ENCODE measurements at regions not wholly inside any gene's neighbourhood (a gene's known extent, or its start where the extent isn't known, plus 50 kb on each side); places are given as distances from the start of the nearest gene placed in this dataset.

DNA sequence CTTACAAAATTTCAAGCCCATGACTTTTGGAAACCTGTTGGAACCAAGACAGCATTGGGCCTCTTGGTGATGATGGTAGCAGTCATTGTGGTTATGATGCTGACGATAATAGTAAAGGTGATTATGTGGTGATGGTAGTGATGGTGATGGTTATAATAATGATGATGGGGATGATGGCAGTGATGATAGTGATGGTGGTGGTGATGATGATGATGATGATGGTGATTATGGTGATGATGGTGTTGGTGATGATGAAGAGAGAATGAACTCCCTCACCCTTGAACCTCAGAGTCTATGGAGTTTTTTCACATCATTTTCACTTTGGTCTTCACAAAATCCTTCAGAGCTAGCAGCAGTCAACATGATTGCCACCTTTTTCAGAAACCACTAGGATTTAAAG, 105.3 kb upstream of the ASIC2 start:
- FAIRE-seq, result no peak
- Histone ChIP-seq H3K27me3 (replicated peaks in 1 of 2; ENCODE audit: control insufficient read depth in 2 of 2, insufficient read depth in 2 of 2, low read length in 1 of 2) (no peaks in the 10 kb centered on the region; a peak in 1 of 4 replicates), H3K9ac (ENCODE audit: control insufficient read depth, insufficient read depth, low read length) (no peak overlapping the region), H3K36me3 (ENCODE audit: control insufficient read depth in 2 of 2, insufficient read depth in 2 of 2, low read length in 1 of 2) (no peaks in the 10 kb centered on the region), H3K79me2 (ENCODE audit: control insufficient read depth, insufficient read depth, low read length) (no peaks in the 10 kb centered on the region), H3K4me3 (no peak overlapping the region), H3K4me2 (ENCODE audit: control insufficient read depth, insufficient read depth) (no peak overlapping the region), H3K4me1 (ENCODE audit: control insufficient read depth, insufficient read depth, low read length) (no peaks in the 10 kb centered on the region), H3K9me3 (replicated peaks; ENCODE audit: control insufficient read depth, insufficient read depth, low read length) (no peaks in the 10 kb centered on the region), H3K27ac (ENCODE audit: control insufficient read depth, insufficient read depth) (no peak overlapping the region), H4K20me1 (ENCODE audit: control insufficient read depth, insufficient read depth) (no peaks in the 10 kb centered on the region), H2AFZ (ENCODE audit: control insufficient read depth, low read depth, low read length) (no peak overlapping the region)
- intact Hi-C loops (cut with micrococcal nuclease; ENCODE audit: unreplicated experiment) (no loop called here), in situ Hi-C loops (cut with MboI) (no loop called here)
- POLR2A ChIA-PET, result no interaction called here
- no peak for ATAC-seq
- no peak for DNase-seq (ENCODE audit: low read depth, low spot score)
- TF ChIP-seq JUND (IDR thresholded peaks at IDR 0.05; ENCODE audit: low read depth, low read length) (no peak), ELK1 (IDR thresholded peaks at IDR 0.05; ENCODE audit: low read depth, low read length) (no peak), GATAD2B (conservative IDR thresholded peaks at IDR 0.05; ENCODE audit: low read depth) (no peak), PML (IDR thresholded peaks at IDR 0.05; ENCODE audit: low read length) (no peak), ZBED1 (IDR thresholded peaks at IDR 0.05; ENCODE audit: borderline replicate concordance) (no peak), USF2 (IDR thresholded peaks at IDR 0.05; ENCODE audit: borderline replicate concordance, low read depth, low read length) (no peak), CREB1 (IDR thresholded peaks at IDR 0.05; ENCODE audit: low read depth) (no peak), RB1 (IDR thresholded peaks at IDR 0.05; ENCODE audit: borderline replicate concordance) (no peak)
- TF ChIP-seq, protein P1, sequence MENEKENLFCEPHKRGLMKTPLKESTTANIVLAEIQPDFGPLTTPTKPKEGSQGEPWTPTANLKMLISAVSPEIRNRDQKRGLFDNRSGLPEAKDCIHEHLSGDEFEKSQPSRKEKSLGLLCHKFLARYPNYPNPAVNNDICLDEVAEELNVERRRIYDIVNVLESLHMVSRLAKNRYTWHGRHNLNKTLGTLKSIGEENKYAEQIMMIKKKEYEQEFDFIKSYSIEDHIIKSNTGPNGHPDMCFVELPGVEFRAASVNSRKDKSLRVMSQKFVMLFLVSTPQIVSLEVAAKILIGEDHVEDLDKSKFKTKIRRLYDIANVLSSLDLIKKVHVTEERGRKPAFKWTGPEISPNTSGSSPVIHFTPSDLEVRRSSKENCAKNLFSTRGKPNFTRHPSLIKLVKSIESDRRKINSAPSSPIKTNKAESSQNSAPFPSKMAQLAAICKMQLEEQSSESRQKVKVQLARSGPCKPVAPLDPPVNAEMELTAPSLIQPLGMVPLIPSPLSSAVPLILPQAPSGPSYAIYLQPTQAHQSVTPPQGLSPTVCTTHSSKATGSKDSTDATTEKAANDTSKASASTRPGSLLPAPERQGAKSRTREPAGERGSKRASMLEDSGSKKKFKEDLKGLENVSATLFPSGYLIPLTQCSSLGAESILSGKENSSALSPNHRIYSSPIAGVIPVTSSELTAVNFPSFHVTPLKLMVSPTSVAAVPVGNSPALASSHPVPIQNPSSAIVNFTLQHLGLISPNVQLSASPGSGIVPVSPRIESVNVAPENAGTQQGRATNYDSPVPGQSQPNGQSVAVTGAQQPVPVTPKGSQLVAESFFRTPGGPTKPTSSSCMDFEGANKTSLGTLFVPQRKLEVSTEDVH (IDR thresholded peaks at IDR 0.05; ENCODE audit: low read depth, partially characterized antibody), result no peak
- TF ChIP-seq, protein P2, sequence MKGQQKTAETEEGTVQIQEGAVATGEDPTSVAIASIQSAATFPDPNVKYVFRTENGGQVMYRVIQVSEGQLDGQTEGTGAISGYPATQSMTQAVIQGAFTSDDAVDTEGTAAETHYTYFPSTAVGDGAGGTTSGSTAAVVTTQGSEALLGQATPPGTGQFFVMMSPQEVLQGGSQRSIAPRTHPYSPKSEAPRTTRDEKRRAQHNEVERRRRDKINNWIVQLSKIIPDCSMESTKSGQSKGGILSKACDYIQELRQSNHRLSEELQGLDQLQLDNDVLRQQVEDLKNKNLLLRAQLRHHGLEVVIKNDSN (IDR thresholded peaks at IDR 0.05; ENCODE audit: borderline replicate concordance, extremely low read length, insufficient read depth, low read depth, low read length), result no peak
- TF ChIP-seq, protein P3, sequence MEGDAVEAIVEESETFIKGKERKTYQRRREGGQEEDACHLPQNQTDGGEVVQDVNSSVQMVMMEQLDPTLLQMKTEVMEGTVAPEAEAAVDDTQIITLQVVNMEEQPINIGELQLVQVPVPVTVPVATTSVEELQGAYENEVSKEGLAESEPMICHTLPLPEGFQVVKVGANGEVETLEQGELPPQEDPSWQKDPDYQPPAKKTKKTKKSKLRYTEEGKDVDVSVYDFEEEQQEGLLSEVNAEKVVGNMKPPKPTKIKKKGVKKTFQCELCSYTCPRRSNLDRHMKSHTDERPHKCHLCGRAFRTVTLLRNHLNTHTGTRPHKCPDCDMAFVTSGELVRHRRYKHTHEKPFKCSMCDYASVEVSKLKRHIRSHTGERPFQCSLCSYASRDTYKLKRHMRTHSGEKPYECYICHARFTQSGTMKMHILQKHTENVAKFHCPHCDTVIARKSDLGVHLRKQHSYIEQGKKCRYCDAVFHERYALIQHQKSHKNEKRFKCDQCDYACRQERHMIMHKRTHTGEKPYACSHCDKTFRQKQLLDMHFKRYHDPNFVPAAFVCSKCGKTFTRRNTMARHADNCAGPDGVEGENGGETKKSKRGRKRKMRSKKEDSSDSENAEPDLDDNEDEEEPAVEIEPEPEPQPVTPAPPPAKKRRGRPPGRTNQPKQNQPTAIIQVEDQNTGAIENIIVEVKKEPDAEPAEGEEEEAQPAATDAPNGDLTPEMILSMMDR (IDR thresholded peaks at IDR 0.05 in 2 of 3, conservative IDR thresholded peaks at IDR 0.05 in 1 of 3; ENCODE audit: control insufficient read depth in 2 of 3, extremely low read depth in 1 of 3, insufficient read depth in 1 of 3, low read depth in 3 of 3, low read length in 3 of 3), result no peak
- SMC1A ChIA-PET (ENCODE audit: uncharacterized antibody, unreplicated experiment), result no interaction called here
- WGBS (ENCODE audit: insufficient coverage, insufficient replicate concordance, low lambda C conversion rate, missing lambda C conversion rate), result 91% methylated on average over 1 of the region's 1 CpG
- CTCF ChIA-PET, result no interaction called here
- no TSS peak for BruUV-seq (replicated peaks)
- RAD21 ChIA-PET (ENCODE audit: unreplicated experiment), result no interaction called here

Data from GM12878 (cell line).